K562 (cell line): ENCODE measurements at regions not wholly inside any gene's neighbourhood (a gene's known extent, or its start where the extent isn't known, plus 50 kb on each side); places are given as distances from the start of the nearest gene placed in this dataset.

ENCODE experiments used
- ATAC-seq: fragments of 200-7000 bp; cut with Tn5 transposase; 3 replicates; pipeline ENCODE4 v1.9.1; 2020; ENCODE audit warnings: moderate library complexity
- BruUV-seq: library from RNA; stranded (reverse); fragments of 400-500 nt; replicated peaks from 2 replicates; lab custom pipeline; 2021; lab: Mats Ljungman, UMichigan
- CTCF ChIA-PET: fragments of 300-600 bp; formaldehyde crosslinking; extraction: SDS; loops from one replicate; lab custom pipeline; 2021; ENCODE audit warnings: low intra/inter-chr PET ratio; lab: Yijun Ruan, JAX
- POLR2A ChIA-PET: fragments of 300-600, 350-650 bp; sonication (Branson Sonifier 250); formaldehyde crosslinking; extraction: SDS; loops from one replicate; lab custom pipeline; 2021; ENCODE audit warnings: antibody characterized with exemption, inconsistent platforms; lab: Yijun Ruan, JAX
- DNase-seq, 4 experiments: peaks; one replicate each; pipeline versions ENCODE4 v3.0.0 to v3.0.0-alpha.2; 2011 to 2018; ENCODE audit warnings: low spot score in 3 of 4, mixed read lengths in 3 of 4; ENCODE audit errors: extremely low read depth in 1 of 4
- FAIRE-seq: peaks from 2 replicates; lab custom pipeline; 2011; peaks lifted over from hg19 to GRCh38; lab: Jason Lieb, UNC
- H2AFZ ChIP-seq: 2 replicates; pipeline ENCODE4 v1.6.0; 2011; ENCODE audit warnings: low read depth, low read length, control low read depth, inconsistent platforms
- H3K27ac ChIP-seq: fragments of 200-600 bp; 3 replicates; pipeline ENCODE4 v1.8.0; 2011; ENCODE audit warnings: low read depth, mild to moderate bottlenecking, control low read depth, inconsistent platforms, low read length, moderate library complexity, mixed read lengths; ENCODE audit errors: extremely low read depth
- H3K27me3 ChIP-seq, 2 experiments: fragments of 300-600 bp in 1 of 2; 2 replicates in 1 of 2; 3 replicates in 1 of 2; pipeline versions ENCODE4 v1.6.0 to v1.8.0; 2011; ENCODE audit warnings: inconsistent platforms in 2 of 2, low read length in 2 of 2, mild to moderate bottlenecking in 1 of 2, mixed read lengths in 1 of 2, moderate library complexity in 1 of 2; ENCODE audit not compliant: control insufficient read depth in 2 of 2, insufficient read depth in 2 of 2
- H3K36me3 ChIP-seq: fragments of 300-600 bp; 3 replicates; pipeline ENCODE4 v1.8.0; 2011; ENCODE audit warnings: mild to moderate bottlenecking, low read length, inconsistent platforms; ENCODE audit not compliant: control insufficient read depth, insufficient read depth
- H3K4me1 ChIP-seq, 2 experiments: fragments of 200-600 bp in 1 of 2; replicated peaks in 1 of 2; 2 replicates in 1 of 2; 3 replicates in 1 of 2; pipeline versions ENCODE4 v1.5.1 to v1.8.0; 2011; ENCODE audit warnings: inconsistent platforms in 2 of 2, low read length in 2 of 2, mild to moderate bottlenecking in 1 of 2, mixed read lengths in 1 of 2, moderate library complexity in 1 of 2; ENCODE audit not compliant: control insufficient read depth in 2 of 2, insufficient read depth in 2 of 2
- H3K4me2 ChIP-seq: 2 replicates; pipeline ENCODE4 v1.6.1; 2011; ENCODE audit warnings: low read length, control low read depth, inconsistent platforms, mixed read lengths; ENCODE audit not compliant: insufficient read depth
- H3K4me3 ChIP-seq: fragments of 200-600 bp; sonication (generic), shearing (Covaris generic); 2 replicates; pipeline ENCODE4 v1.5.1; 2016; ENCODE audit warnings: control low read depth, inconsistent platforms
- H3K79me2 ChIP-seq: fragments of 200-600 bp; 3 replicates; pipeline ENCODE4 v1.8.0; 2011; ENCODE audit warnings: low read length, inconsistent platforms; ENCODE audit not compliant: control insufficient read depth, insufficient read depth
- H3K9ac ChIP-seq, 2 experiments: 2 replicates each; pipeline versions ENCODE4 v1.6.0 to v1.6.1; 2011; ENCODE audit warnings: low read depth in 2 of 2, low read length in 2 of 2, control low read depth in 1 of 2, inconsistent platforms in 1 of 2, mild to moderate bottlenecking in 1 of 2, mixed read lengths in 1 of 2; ENCODE audit not compliant: insufficient read depth in 1 of 2
- H3K9me1 ChIP-seq: one replicate; pipeline ENCODE4 v1.6.0; 2011; ENCODE audit warnings: inconsistent platforms, mild to moderate bottlenecking, low read length, moderate library complexity; ENCODE audit not compliant: control insufficient read depth, insufficient read depth
- H3K9me3 ChIP-seq: replicated peaks from 2 replicates; pipeline ENCODE4 v1.5.1; 2011; ENCODE audit warnings: low read depth, low read length, inconsistent platforms; ENCODE audit not compliant: control insufficient read depth, insufficient read depth
- H4K20me1 ChIP-seq: replicated peaks from 2 replicates; pipeline ENCODE4 v1.6.1; 2011; ENCODE audit warnings: low read length, inconsistent platforms, mixed read lengths; ENCODE audit not compliant: control insufficient read depth, insufficient read depth
- FOXM1 ChIP-seq, 2 experiments: fragments of 450-650 bp in 1 of 2; sonication (generic) in 1 of 2; formaldehyde crosslinking in 1 of 2; IDR thresholded peaks; 2 replicates each; pipeline versions ENCODE4 v1.6.1 to v1.9.0; 2017 to 2022; ENCODE audit warnings: low read depth in 2 of 2, mild to moderate bottlenecking in 2 of 2, missing genetic modification reagents in 1 of 2, moderate library complexity in 1 of 2
- HMGXB4 ChIP-seq: sonication (generic); formaldehyde crosslinking; IDR thresholded peaks from 2 replicates; pipeline ENCODE4 v1.8.1; 2023; ENCODE audit warnings: mild to moderate bottlenecking, missing genetic modification reagents
- MAFG ChIP-seq: fragments of 450-650 bp; conservative IDR thresholded peaks from 2 replicates; pipeline ENCODE4 v1.6.1; 2016; ENCODE audit warnings: missing genetic modification characterization, missing compliant biosample characterization
- NCOR1 ChIP-seq: fragments of 450-650 bp; IDR thresholded peaks from 2 replicates; pipeline ENCODE4 v1.6.1; 2016; ENCODE audit warnings: mild to moderate bottlenecking, moderate library complexity
- SMAD3 ChIP-seq: fragments of 450-650 bp; formaldehyde crosslinking; conservative IDR thresholded peaks from 2 replicates; pipeline ENCODE4 v1.4.0; 2020; ENCODE audit warnings: mild to moderate bottlenecking
- SMARCB1 ChIP-seq: IDR thresholded peaks from 2 replicates; pipeline ENCODE4 v1.6.1; 2011; ENCODE audit warnings: improper control_type of control experiment, low read depth; ENCODE audit not compliant: insufficient read length
- SP2 ChIP-seq: IDR thresholded peaks from 2 replicates; pipeline ENCODE4 v1.6.1; 2011; ENCODE audit warnings: mild to moderate bottlenecking, low read depth, low read length, moderate library complexity; ENCODE audit not compliant: poor library complexity, severe bottlenecking; ENCODE audit errors: extremely low read depth
- TRIM25 ChIP-seq: fragments of 450-650 bp; IDR thresholded peaks from 2 replicates; pipeline ENCODE4 v1.7.0; 2016; ENCODE audit warnings: borderline replicate concordance
- ZNF121 ChIP-seq: sonication (generic); formaldehyde crosslinking; conservative IDR thresholded peaks from 2 replicates; pipeline ENCODE4 v1.8.0; 2022; ENCODE audit warnings: missing genetic modification reagents
- ZNF140 ChIP-seq: fragments of 250-450 bp; sonication (Bioruptor Pico); IDR thresholded peaks from 2 replicates; pipeline ENCODE4 v1.8.0; 2021; ENCODE audit warnings: moderate library complexity, mild to moderate bottlenecking, inconsistent platforms
- ZNF449 ChIP-seq: fragments of 250-450 bp; sonication (Bioruptor Pico); IDR thresholded peaks from 2 replicates; pipeline ENCODE4 v1.8.0; 2022; ENCODE audit warnings: moderate library complexity, mild to moderate bottlenecking, inconsistent platforms
- WGBS: fragments of 100-300 bp; shearing (Covaris generic); methylation state at CpG from one replicate; pipeline ENCODE4 v1.1.6; 2016; ENCODE audit warnings: low coverage, mixed read lengths; ENCODE audit not compliant: insufficient coverage; ENCODE audit errors: missing lambda C conversion rate; 5-methylcytosine and 5-hydroxymethylcytosine counted together
- in situ Hi-C: fragments of 300-500 bp; cut with MboI; formaldehyde crosslinking; loops from 4 replicates; pipeline ENCODE4 v1.15.0; 2018; ENCODE audit warnings: inconsistent platforms, mixed read lengths
- intact Hi-C: fragments of 100-400 bp; cut with micrococcal nuclease; formaldehyde crosslinking; loops from 2 replicates; pipeline ENCODE4 v1.14.2; 2022

- Histone ChIP-seq H3K27me3 (no peaks in the 10 kb centered on the region), H3K9me3 (no peaks in the 10 kb centered on the region), H3K4me2 (no peak overlapping the region), H3K79me2 (no peaks in the 10 kb centered on the region), H3K4me3 (no peak overlapping the region), H3K9ac (no peak overlapping the region), H3K36me3 (no peaks in the 10 kb centered on the region), H2AFZ (no peak overlapping the region), H3K27ac (no peak overlapping the region), H3K4me1 (no peaks in the 10 kb centered on the region), H4K20me1 (no peaks in the 10 kb centered on the region), H3K9me1 (no peaks in the 10 kb centered on the region)
- 0% methylated on average over 1 of the region's 1 CpG for WGBS
- FAIRE-seq, result no peak
- no peak for ATAC-seq
- intact Hi-C loops (no loop called here), in situ Hi-C loops (no loop called here)
- POLR2A ChIA-PET, result no interaction called here
- TF ChIP-seq TRIM25 (no peak), FOXM1 (IDR thresholded peaks at IDR 0.05; ENCODE audit: low read depth) (no peak), FOXM1 (CRISPR knock-in tag; IDR thresholded peaks at IDR 0.05; ENCODE audit: low read depth) (no peak), SMAD3 (CRISPR knock-in tag) (no peak), ZNF449 (no peak), SMARCB1 (no peak), MAFG (no peak), ZNF140 (CRISPR knock-in tag) (no peak), NCOR1 (no peak), ZNF121 (CRISPR knock-in tag) (no peak), SP2 (no peak), HMGXB4 (no peak)
- DNase-seq, result no peak
- BruUV-seq, result no TSS peak
- CTCF ChIA-PET, result no interaction called here
Observed at GRCh38 chr4:100707786-100708185, 190.0 kb upstream of the EMCN start.
